ENCODE measurements at regions not wholly inside any gene's neighbourhood (a gene's known extent, or its start where the extent isn't known, plus 50 kb on each side); places are given as distances from the start of the nearest gene placed in this dataset.

DNA sequence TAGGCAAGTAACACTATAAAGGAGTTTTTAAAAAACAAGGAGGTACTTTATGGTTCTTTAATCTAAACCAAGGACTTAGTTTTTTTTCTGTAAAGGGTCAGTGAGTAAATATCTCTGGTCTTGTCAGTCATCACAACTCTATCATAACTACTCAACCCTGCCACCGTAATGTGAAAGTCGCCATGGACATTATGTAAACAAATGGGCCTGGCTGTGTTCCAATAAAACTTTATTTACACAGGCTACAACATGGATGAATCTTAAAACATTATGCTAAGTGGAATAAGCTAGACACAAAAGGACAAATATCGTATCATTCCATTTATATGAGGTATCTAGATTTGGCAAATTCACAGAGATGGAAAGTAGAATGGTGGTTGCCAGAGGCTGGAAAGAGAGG is 60.8 kb upstream of the SP4 start:
- no peaks in the 10 kb centered on the region for H3K27me3 Mint-ChIP-seq (ENCODE audit: unreplicated experiment)
- DNase-seq: no peak
- H3K9me3 Mint-ChIP-seq (ENCODE audit: unreplicated experiment): no peaks in the 10 kb centered on the region
- H3K27ac Mint-ChIP-seq (ENCODE audit: unreplicated experiment): no peak overlapping the region
- no peaks in the 10 kb centered on the region for H3K4me1 Mint-ChIP-seq (ENCODE audit: low read depth, unreplicated experiment)
- TF ChIP-seq, protein P1, sequence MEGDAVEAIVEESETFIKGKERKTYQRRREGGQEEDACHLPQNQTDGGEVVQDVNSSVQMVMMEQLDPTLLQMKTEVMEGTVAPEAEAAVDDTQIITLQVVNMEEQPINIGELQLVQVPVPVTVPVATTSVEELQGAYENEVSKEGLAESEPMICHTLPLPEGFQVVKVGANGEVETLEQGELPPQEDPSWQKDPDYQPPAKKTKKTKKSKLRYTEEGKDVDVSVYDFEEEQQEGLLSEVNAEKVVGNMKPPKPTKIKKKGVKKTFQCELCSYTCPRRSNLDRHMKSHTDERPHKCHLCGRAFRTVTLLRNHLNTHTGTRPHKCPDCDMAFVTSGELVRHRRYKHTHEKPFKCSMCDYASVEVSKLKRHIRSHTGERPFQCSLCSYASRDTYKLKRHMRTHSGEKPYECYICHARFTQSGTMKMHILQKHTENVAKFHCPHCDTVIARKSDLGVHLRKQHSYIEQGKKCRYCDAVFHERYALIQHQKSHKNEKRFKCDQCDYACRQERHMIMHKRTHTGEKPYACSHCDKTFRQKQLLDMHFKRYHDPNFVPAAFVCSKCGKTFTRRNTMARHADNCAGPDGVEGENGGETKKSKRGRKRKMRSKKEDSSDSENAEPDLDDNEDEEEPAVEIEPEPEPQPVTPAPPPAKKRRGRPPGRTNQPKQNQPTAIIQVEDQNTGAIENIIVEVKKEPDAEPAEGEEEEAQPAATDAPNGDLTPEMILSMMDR (IDR thresholded peaks at IDR 0.05; ENCODE audit: partially characterized antibody, unreplicated experiment): no peak
- no peak overlapping the region for H3K4me3 Mint-ChIP-seq (ENCODE audit: unreplicated experiment)
- no peaks in the 10 kb centered on the region for H3K36me3 Mint-ChIP-seq (ENCODE audit: unreplicated experiment)

DNA sequence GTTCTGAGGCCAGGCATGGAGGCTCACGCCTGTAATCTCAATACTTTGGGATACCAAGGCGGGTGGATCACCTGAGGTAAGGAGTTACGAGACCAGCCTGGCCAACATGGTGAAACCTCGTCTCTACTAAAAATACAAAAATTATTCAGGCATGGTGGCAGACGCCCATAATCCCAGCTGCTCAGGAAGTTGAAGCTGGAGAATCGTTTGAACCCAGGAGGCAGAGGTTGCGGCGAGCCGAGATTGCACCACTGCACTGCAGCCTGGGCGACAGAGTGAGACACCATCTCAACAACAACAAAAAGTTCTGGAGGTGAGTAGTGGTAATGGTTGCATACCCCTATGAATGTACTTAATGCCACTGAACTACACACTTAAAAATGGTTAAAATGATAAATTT is 60.3 kb upstream of the SP4 start:
- Mint-ChIP-seq H3K9me3 (ENCODE audit: unreplicated experiment) (no peaks in the 10 kb centered on the region), H3K36me3 (ENCODE audit: unreplicated experiment) (no peaks in the 10 kb centered on the region), H3K27ac (ENCODE audit: unreplicated experiment) (no peak overlapping the region), H3K27me3 (ENCODE audit: unreplicated experiment) (no peaks in the 10 kb centered on the region), H3K4me3 (ENCODE audit: unreplicated experiment) (no peak overlapping the region), H3K4me1 (ENCODE audit: low read depth, unreplicated experiment) (no peaks in the 10 kb centered on the region)
- TF ChIP-seq, protein P1 (IDR thresholded peaks at IDR 0.05; ENCODE audit: partially characterized antibody, unreplicated experiment): no peak
- DNase-seq: no peak

DNA sequence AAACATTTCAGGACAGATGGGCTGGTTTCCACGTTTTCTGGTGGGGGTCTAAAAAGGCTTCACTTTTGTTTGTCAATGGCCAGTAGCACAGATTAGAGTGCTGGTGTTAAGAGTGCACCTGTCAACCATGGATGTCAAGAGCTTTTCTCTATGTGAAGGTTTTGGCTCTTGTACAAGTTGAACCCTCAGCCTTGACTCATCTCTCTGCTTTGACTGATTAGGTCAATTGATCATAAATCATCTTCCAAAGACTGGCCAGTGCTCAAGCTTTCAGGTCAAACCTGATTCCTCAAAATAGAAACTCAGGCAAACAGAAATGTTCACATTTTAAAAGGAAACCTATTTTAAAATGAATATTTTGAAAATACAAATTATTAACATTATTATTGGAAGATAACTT is 59.6 kb upstream of the SP4 start:
- DNase-seq: no peak
- H3K4me3 Mint-ChIP-seq (ENCODE audit: unreplicated experiment): no peak overlapping the region
- no peaks in the 10 kb centered on the region for H3K36me3 Mint-ChIP-seq (ENCODE audit: unreplicated experiment)
- H3K9me3 Mint-ChIP-seq (ENCODE audit: unreplicated experiment): no peaks in the 10 kb centered on the region
- H3K27me3 Mint-ChIP-seq (ENCODE audit: unreplicated experiment): no peaks in the 10 kb centered on the region
- TF ChIP-seq, protein P1 (IDR thresholded peaks at IDR 0.05; ENCODE audit: partially characterized antibody, unreplicated experiment): no peak
- H3K4me1 Mint-ChIP-seq (ENCODE audit: low read depth, unreplicated experiment): no peaks in the 10 kb centered on the region
- no peak overlapping the region for H3K27ac Mint-ChIP-seq (ENCODE audit: unreplicated experiment)

DNA sequence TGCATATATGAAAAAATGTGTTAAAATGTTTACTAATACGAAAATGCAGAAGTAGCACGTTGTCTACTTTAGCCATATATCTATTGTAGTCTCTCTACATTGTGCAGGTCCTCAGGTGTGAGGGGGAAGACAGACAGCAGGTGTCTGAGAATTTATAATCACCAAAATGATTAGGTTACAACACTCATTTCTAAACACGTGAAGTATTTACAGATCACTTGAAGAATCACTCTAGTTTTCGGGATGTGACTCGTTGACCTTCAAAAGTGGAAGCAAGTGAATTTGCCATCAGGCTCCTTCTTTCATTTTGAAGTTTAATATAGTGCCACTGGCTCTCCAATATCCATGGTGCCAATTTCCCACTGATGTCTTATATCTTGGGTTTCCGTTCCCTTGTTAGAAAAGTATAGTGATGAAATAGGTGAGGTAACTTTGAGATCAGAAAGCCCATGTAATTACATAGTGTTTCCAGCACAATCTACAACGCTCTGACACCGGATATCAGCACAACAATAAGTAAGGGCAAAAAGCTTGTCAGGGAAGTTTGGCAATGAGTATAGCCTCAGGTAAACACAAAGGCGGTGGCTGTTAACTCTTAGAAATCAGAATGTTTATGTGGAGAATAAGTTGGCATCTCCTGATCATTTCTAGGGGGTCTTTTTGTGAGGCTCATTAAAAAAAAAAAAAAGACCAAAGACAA is 57.5 kb upstream of the SP4 start:
- no peaks in the 10 kb centered on the region for H3K36me3 Mint-ChIP-seq (ENCODE audit: unreplicated experiment)
- DNase-seq: no peak
- H3K4me3 Mint-ChIP-seq (ENCODE audit: unreplicated experiment): no peak overlapping the region
- no peak overlapping the region for H3K27ac Mint-ChIP-seq (ENCODE audit: unreplicated experiment)
- no peaks in the 10 kb centered on the region for H3K27me3 Mint-ChIP-seq (ENCODE audit: unreplicated experiment)
- no peaks in the 10 kb centered on the region for H3K4me1 Mint-ChIP-seq (ENCODE audit: low read depth, unreplicated experiment)
- H3K9me3 Mint-ChIP-seq (ENCODE audit: unreplicated experiment): no peaks in the 10 kb centered on the region
- TF ChIP-seq, protein P1 (IDR thresholded peaks at IDR 0.05; ENCODE audit: partially characterized antibody, unreplicated experiment): no peak

DNA sequence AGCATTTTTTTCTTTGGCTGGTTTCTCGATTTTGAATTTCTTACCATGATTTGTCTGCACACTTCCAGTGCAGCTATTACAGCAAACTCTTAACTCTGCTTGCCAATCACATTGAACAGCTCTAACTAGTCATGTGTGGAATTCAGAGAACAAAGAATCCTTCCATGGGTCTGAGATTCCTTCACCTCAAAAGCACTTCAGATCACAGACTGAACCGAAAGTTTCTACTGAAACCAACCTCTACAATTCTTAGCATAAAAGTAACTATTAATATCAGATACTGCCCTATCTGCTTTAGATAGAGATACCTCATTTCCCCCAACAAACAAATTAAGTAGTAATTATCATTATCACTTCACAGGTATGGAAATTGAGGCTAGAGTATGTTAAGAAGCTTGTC is 56.5 kb upstream of the SP4 start:
- no peak overlapping the region for H3K27ac Mint-ChIP-seq (ENCODE audit: unreplicated experiment)
- TF ChIP-seq, protein P1 (IDR thresholded peaks at IDR 0.05; ENCODE audit: partially characterized antibody, unreplicated experiment): no peak
- H3K4me1 Mint-ChIP-seq (ENCODE audit: low read depth, unreplicated experiment): no peaks in the 10 kb centered on the region
- no peaks in the 10 kb centered on the region for H3K27me3 Mint-ChIP-seq (ENCODE audit: unreplicated experiment)
- H3K9me3 Mint-ChIP-seq (ENCODE audit: unreplicated experiment): no peaks in the 10 kb centered on the region
- H3K36me3 Mint-ChIP-seq (ENCODE audit: unreplicated experiment): no peaks in the 10 kb centered on the region
- DNase-seq: no peak
- H3K4me3 Mint-ChIP-seq (ENCODE audit: unreplicated experiment): no peak overlapping the region
